Upper lobe of left lung (tissue), 6 donors: ENCODE measurements at regions not wholly inside any gene's neighbourhood (a gene's known extent, or its start where the extent isn't known, plus 50 kb on each side); places are given as distances from the start of the nearest gene placed in this dataset.
A peak's percentile ranks its signal among the peaks of the same experiment; 100 is the strongest.

ENCODE experiments used
- ATAC-seq, 2 donors: fragments of 200-7000 bp; cut with Tn5 transposase; one replicate each; pipeline ENCODE4 v1.9.1; 2022; ENCODE audit warnings: mild to moderate bottlenecking in 2 of 2, moderate library complexity in 2 of 2; ENCODE audit not compliant: low FRiP score in 2 of 2
- DNase-seq, 2 donors: peaks; one replicate each; pipeline ENCODE4 v3.0.0-alpha.2; 2019 to 2020
- H3K27ac ChIP-seq, 4 donors: fragments of 200-600 bp; sonication (generic); one replicate each; pipeline ENCODE4 v1.5.1; 2016 to 2019
- H3K27me3 ChIP-seq, 4 donors: fragments of 200-600 bp; sonication (generic); one replicate each; pipeline ENCODE4 v1.5.1; 2017 to 2019
- H3K36me3 ChIP-seq, 4 donors: fragments of 200-600 bp; sonication (generic); one replicate each; pipeline ENCODE4 v1.5.1; 2016 to 2019
- H3K4me1 ChIP-seq, 4 donors: fragments of 200-600 bp; sonication (generic); one replicate each; pipeline ENCODE4 v1.5.1; 2018 to 2019
- H3K4me3 ChIP-seq, 4 donors: fragments of 200-600 bp; sonication (generic); one replicate each; pipeline ENCODE4 v1.5.1; 2017 to 2019; ENCODE audit warnings: mild to moderate bottlenecking in 2 of 4, moderate library complexity in 1 of 4
- H3K9me3 ChIP-seq, 4 donors: fragments of 200-600 bp; sonication (generic); one replicate each; pipeline ENCODE4 v1.5.1; 2018 to 2019
- EP300 ChIP-seq, 4 donors: sonication (generic); formaldehyde crosslinking; IDR thresholded peaks; one replicate each; pipeline ENCODE4 v1.5.1; 2017; ENCODE audit warnings: antibody characterized with exemption in 4 of 4, control low read depth in 2 of 4
- POLR2A ChIP-seq, 4 donors: fragments of 450-650 bp; IDR thresholded peaks; one replicate each; pipeline ENCODE4 v1.5.1; 2016 to 2017; ENCODE audit warnings: antibody characterized with exemption in 4 of 4, mild to moderate bottlenecking in 2 of 4
- POLR2AphosphoS5 ChIP-seq, 2 donors: sonication (generic); formaldehyde crosslinking; IDR thresholded peaks; one replicate each; pipeline ENCODE4 v1.5.1; 2017; ENCODE audit warnings: antibody characterized with exemption in 2 of 2
- WGBS, 2 donors: methylation state at CpG; one replicate each; pipeline ENCODE4 v1.1.5; 2017 to 2018; 5-methylcytosine and 5-hydroxymethylcytosine counted together
- TF ChIP-seq, protein P1 (sequence below), 6 experiments: fragments of 450-650 bp in 4 of 6; fragments of 200-600 bp in 2 of 6; sonication (generic) in 2 of 6; IDR thresholded peaks; one replicate each; pipeline ENCODE4 v1.5.1; 2016 to 2019; ENCODE audit warnings: antibody characterized with exemption in 6 of 6
- donor health status: DM: no; HTN: no; CAD: no; lungs with moderate emphysema.
- donor health status: DM: no; HTN: yes; CAD: no; lungs with severe emphysema.

DNA sequence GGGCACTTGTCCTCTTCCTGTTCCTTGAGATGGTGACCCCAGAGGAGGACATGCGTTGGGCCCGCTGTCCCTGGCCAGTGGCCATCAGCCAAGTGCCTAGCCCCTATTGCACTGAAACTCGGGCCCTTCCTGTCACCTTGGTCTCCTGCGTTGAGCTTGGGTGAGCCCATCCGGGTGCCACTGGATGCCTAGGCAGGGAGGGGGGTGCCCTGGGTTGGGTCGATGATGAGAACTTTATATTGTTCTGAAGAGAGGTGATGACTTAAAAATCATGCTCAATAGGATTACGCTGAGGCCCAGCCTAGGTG lies 221.8 kb downstream of the SNRPN start:
- DNase-seq (peak; percentile 15 to 24), ATAC-seq (no peak)
- H3K9me3 ChIP-seq: peaks cover 4 to 95% (median 37%) of the 10 kb centered on the region in 4 donors
- 86 to 91% methylated on average over 5 to 7 of the region's 7 CpGs for whole genome bisulfite sequencing, 2 donors
- no peak overlapping the region for H3K4me3 ChIP-seq
- no peak overlapping the region for H3K27ac ChIP-seq
- H3K4me1 ChIP-seq: no peaks in the 10 kb centered on the region
- TF ChIP-seq, protein P1, sequence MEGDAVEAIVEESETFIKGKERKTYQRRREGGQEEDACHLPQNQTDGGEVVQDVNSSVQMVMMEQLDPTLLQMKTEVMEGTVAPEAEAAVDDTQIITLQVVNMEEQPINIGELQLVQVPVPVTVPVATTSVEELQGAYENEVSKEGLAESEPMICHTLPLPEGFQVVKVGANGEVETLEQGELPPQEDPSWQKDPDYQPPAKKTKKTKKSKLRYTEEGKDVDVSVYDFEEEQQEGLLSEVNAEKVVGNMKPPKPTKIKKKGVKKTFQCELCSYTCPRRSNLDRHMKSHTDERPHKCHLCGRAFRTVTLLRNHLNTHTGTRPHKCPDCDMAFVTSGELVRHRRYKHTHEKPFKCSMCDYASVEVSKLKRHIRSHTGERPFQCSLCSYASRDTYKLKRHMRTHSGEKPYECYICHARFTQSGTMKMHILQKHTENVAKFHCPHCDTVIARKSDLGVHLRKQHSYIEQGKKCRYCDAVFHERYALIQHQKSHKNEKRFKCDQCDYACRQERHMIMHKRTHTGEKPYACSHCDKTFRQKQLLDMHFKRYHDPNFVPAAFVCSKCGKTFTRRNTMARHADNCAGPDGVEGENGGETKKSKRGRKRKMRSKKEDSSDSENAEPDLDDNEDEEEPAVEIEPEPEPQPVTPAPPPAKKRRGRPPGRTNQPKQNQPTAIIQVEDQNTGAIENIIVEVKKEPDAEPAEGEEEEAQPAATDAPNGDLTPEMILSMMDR (IDR thresholded peaks at IDR 0.05): no peak
- TF ChIP-seq EP300 (IDR thresholded peaks at IDR 0.05): no peak
- TF ChIP-seq POLR2AphosphoS5 (IDR thresholded peaks at IDR 0.05): no peak
- TF ChIP-seq POLR2A (IDR thresholded peaks at IDR 0.05): no peak
- no peaks in the 10 kb centered on the region for H3K36me3 ChIP-seq
- H3K27me3 ChIP-seq: no peaks in the 10 kb centered on the region

DNA sequence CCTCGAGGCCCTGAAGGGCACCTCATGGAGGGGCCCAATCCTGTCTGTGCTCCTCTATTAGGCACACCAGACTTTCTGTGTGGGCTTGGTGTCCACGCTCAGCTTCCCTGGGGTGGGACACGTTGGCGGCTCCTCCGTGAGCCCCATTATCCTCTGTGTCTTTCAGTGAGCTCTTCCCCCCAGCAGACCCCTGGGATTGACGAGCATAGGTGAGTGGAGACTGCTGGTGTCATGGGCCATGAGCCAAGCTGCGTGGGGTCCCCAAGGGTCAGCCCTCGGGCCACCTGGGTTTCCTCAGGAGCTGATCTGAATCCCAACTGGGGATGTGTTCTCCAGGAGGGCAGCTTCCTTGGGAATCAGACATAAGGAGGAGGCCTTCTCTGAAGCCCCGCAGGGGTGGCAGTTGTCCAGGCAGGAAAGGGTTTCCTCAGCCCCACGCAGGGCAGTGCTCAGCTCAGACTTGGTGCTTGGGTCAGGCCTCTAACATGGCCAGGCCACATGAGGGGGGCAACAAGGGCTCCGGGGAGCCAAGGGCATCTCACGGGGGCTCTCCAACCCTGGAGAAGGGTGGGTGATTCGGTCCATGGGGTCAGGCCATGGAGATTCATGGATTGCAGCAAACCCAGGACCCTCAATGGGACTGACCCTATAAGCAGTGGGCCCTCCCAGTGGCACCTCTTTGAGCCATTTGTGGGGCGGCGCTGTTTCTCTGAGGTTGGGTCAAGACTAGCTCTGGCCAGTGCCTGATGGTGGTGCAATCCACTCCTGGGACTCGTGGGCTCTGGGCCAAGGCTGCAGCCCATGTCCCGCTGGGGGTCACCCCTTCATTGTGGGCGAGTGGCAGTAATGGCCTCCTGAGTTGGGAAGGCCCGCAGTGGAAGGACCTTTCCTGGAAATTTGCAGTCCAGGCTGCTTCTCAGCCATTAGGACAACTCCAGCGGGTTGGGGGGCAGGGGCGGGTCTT lies 222.5 kb downstream of the SNRPN start:
- 77 to 87% methylated on average over 8 to 21 of the region's 21 CpGs for WGBS, 2 donors
- no peaks in the 10 kb centered on the region for H3K4me1 ChIP-seq
- H3K9me3 ChIP-seq: peaks cover 4 to 96% (median 33%) of the 10 kb centered on the region in 4 donors
- no peak overlapping the region for H3K4me3 ChIP-seq
- DNase-seq (peak; percentile 18 to 21), ATAC-seq (no peak)
- H3K27me3 ChIP-seq: no peaks in the 10 kb centered on the region
- H3K27ac ChIP-seq: no peak overlapping the region
- TF ChIP-seq, protein P1 (IDR thresholded peaks at IDR 0.05): no peak
- TF ChIP-seq EP300 (IDR thresholded peaks at IDR 0.05): no peak
- TF ChIP-seq POLR2A (IDR thresholded peaks at IDR 0.05): no peak
- no peak for TF ChIP-seq POLR2AphosphoS5 (IDR thresholded peaks at IDR 0.05)
- H3K36me3 ChIP-seq: no peaks in the 10 kb centered on the region

DNA sequence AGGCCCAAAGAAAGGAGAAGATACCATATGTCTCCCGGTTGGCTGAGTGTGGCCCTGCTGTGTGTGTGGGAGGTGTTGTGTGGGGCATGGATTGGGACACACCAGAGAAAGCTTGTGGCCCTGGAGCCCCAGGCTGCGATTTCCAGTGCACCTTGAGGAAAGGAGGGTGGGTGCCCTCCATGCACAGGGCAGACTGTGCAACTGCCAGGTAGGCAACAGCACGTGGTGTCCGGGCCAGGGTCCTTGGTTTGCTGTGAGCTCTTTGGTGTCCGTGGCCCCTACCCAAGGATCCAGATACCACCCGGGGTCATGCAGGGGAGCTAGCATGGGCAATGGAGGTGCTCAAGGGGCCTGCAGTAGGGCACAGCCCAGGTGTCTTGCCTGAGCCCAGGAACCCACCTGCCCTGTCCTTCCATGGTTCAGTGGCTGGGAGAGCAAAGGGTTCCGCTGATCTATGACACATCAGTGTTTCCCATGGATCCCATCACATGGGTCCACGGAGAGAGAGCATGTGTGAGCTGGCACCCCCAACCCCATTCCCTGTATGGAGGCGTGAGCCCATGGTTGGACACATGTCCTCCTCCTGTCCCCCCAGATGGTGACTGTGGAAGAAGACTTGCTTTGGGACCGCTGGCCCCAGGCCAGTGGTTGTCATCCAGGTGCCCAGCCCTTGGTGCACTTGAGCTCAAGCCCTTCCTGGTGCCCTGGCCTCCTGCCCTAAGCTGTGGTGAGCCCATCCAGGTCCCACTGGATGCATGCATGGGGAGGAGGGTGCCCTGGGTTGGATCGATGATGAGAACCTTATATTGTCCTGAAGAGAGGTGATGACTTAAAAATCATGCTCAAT lies 223.4 kb downstream of the SNRPN start:
- no peak for ATAC-seq
- 78 to 84% methylated on average over 4 to 11 of the region's 11 CpGs for WGBS, 2 donors
- peak; percentile 18 to 24 for DNase-seq

DNA sequence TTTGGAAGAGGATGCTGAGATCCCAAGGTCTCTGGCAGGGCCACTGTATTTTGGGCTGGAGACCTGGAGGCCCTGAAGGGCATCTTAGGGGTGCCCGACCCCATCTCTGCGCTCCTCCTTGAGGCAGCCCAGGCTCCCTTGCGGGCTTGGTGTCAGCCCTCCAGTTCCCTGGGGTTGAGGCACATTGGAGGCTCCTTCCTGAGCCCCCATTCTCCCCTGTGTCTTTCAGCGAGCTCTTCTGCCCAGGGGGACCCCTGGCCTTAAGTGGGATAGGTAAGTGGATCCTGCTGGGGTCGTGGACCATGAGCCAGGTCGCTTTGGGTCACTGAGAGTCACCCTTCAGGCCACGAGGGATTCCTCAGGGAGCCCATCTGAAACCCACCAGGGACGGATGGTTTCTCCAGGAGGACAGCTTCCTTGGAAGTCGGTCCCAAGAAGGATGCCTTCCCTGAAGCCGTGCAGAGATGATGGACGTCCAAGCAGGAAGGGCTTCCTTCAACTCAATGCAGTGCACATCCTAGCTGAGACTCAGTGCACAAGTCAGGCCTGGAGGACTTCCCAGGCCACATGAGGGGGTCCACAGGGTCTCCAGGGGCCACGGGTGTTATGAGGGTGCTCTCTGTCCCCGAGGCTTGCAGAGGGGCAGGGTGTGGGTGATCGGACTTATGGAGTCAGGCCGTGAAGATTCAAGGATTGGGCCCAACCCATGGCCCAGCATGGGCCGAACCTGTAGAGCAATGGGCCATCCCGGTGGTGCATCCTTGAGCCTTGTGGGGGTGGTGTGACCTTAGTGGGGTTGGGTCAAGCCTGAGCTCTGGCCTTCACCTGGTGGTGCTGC lies 224.3 kb downstream of the SNRPN start:
- no peaks in the 10 kb centered on the region for H3K27me3 ChIP-seq
- no peak overlapping the region for H3K27ac ChIP-seq
- DNase-seq (peak; percentile 15 to 22), ATAC-seq (no peak)
- H3K9me3 ChIP-seq: peaks cover 0 to 95% (median 21%) of the 10 kb centered on the region in 4 donors
- H3K4me1 ChIP-seq: no peaks in the 10 kb centered on the region
- no peak overlapping the region for H3K4me3 ChIP-seq
- H3K36me3 ChIP-seq: no peaks in the 10 kb centered on the region
- TF ChIP-seq POLR2A (IDR thresholded peaks at IDR 0.05) (no peak), EP300 (IDR thresholded peaks at IDR 0.05) (no peak), POLR2AphosphoS5 (IDR thresholded peaks at IDR 0.05) (no peak)
- TF ChIP-seq, protein P1 (IDR thresholded peaks at IDR 0.05): no peak
- 76% methylated on average over 17 of the region's 17 CpGs; no CpG with 5 or more reads in 1 of the 2 donors for WGBS, 2 donors

More for the DNA sequence above, 223.4 kb downstream of the SNRPN start:
- Histone ChIP-seq H3K9me3 (peaks cover 4 to 96% (median 27%) of the 10 kb centered on the region in 4 donors), H3K27ac (no peak overlapping the region), H3K27me3 (no peaks in the 10 kb centered on the region), H3K4me1 (no peaks in the 10 kb centered on the region), H3K36me3 (no peaks in the 10 kb centered on the region), H3K4me3 (no peak overlapping the region)
- TF ChIP-seq, protein P1 (IDR thresholded peaks at IDR 0.05): no peak
- no peak for TF ChIP-seq EP300 (IDR thresholded peaks at IDR 0.05)
- TF ChIP-seq POLR2AphosphoS5 (IDR thresholded peaks at IDR 0.05): no peak
- TF ChIP-seq POLR2A (IDR thresholded peaks at IDR 0.05): no peak
